ENCODE measurements at regions not wholly inside any gene's neighbourhood (a gene's known extent, or its start where the extent isn't known, plus 50 kb on each side); places are given as distances from the start of the nearest gene placed in this dataset.

GRCh38 chr14:60349663-60350365 lies 100.8 kb downstream of the PPM1A start:
- no peak overlapping the region for H3K4me3 ChIP-seq (ENCODE audit: low read length)
- DNase-seq (ENCODE audit: low read depth, low spot score), result peak; percentile 86

GRCh38 chr14:60350366-60350720 lies 101.3 kb downstream of the PPM1A start:
- H3K4me3 ChIP-seq (ENCODE audit: low read length), result no peak overlapping the region
- no peak for DNase-seq (ENCODE audit: low read depth, low spot score)

- DNase-seq (ENCODE audit: low read depth, low spot score), result no peak
- no peak overlapping the region for H3K4me3 ChIP-seq (ENCODE audit: low read length)
Observed at GRCh38 chr14:60353420-60353819, 104.4 kb downstream of the PPM1A start.

DNA sequence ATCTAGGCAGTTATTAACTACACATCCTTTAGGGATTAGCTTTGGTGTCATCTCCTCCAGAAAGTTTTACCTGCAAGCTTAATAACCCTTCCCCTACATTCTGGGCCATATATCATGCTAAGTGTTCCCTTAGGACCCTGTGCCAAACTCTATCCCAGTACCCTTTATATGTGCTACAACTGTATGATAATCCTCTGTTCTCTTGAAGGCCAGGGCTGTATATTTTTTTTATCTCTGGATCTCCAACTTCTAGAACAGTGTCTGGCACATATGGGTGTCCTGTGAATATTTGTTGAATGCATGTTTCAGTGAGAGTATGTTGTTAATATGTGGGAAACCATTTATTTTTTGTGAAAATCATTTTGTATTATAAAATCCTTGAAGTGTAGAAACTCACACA lies 106.7 kb downstream of the PPM1A start:
- no peak for DNase-seq (ENCODE audit: low read depth, low spot score)
- no peak overlapping the region for H3K4me3 ChIP-seq (ENCODE audit: low read length)

- DNase-seq (ENCODE audit: low read depth, low spot score), result no peak
- no peak overlapping the region for H3K4me3 ChIP-seq (ENCODE audit: low read length)
Observed at GRCh38 chr14:60356386-60356785, 107.4 kb downstream of the PPM1A start.

GRCh38 chr14:60356906-60357550 lies 108.0 kb downstream of the PPM1A start:
- no peak overlapping the region for H3K4me3 ChIP-seq (ENCODE audit: low read length)
- DNase-seq (ENCODE audit: low read depth, low spot score), result no peak

GRCh38 chr14:60357551-60358149 lies 108.6 kb downstream of the PPM1A start:
- no peak overlapping the region for H3K4me3 ChIP-seq (ENCODE audit: low read length)
- DNase-seq (ENCODE audit: low read depth, low spot score), result no peak

- DNase-seq (ENCODE audit: low read depth, low spot score), result no peak
- no peak overlapping the region for H3K4me3 ChIP-seq (ENCODE audit: low read length)
Observed at GRCh38 chr14:60363275-60363674, 114.3 kb downstream of the PPM1A start.

- no peak for DNase-seq (ENCODE audit: low read depth, low spot score)
- no peak overlapping the region for H3K4me3 ChIP-seq (ENCODE audit: low read length)
Observed at GRCh38 chr14:60363687-60364086, 114.7 kb downstream of the PPM1A start.

- no peak overlapping the region for H3K4me3 ChIP-seq (ENCODE audit: low read length)
- no peak for DNase-seq (ENCODE audit: low read depth, low spot score)
Observed at GRCh38 chr14:60381909-60382308, 104.0 kb downstream of the C14orf39 start.

All from Jurkat, Clone E6-1 (cell line).